ENCODE measurements at regions not wholly inside any gene's neighbourhood (a gene's known extent, or its start where the extent isn't known, plus 50 kb on each side); places are given as distances from the start of the nearest gene placed in this dataset.

GRCh38 chr13:111939666-111940278 lies 127.2 kb upstream of the SOX1 start:
- Histone ChIP-seq H3K27ac (no peak overlapping the region), H3K4me3 (no peak overlapping the region), H3K9me3 (no peaks in the 10 kb centered on the region), H3K27me3 (no peaks in the 10 kb centered on the region), H3K4me1 (no peaks in the 10 kb centered on the region), H3K36me3 (no peaks in the 10 kb centered on the region)
- DNase-seq (no peak), ATAC-seq (no peak)
- intact Hi-C loops (cut with DNase I) = no loop called here
- WGBS (ENCODE audit: insufficient coverage, low coverage, low lambda C conversion rate, missing lambda C conversion rate) = 18% methylated on average over 3 of the region's 3 CpGs
- no peak for TF ChIP-seq POLR2A (IDR thresholded peaks at IDR 0.05)
- TF ChIP-seq CTCF (IDR thresholded peaks at IDR 0.05) = no peak

DNA sequence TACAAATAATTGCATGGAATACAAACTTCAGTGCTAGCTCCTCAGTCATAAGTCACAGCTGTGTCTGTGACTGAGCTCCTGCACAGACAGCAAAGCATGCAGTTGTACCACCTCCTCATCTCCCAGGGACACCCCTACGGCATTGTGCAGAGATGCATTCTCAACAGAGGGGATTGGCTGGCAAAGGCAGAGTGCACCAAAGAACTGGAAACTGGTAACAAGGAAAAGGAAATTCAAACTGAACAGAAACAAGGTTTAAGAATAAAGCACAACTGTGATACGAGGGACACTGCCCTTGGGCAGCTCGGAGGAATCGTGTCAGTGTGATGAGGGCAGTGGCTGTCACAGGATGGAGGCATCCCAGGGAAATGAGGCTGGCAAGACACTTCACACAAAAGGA lies 126.1 kb upstream of the SOX1 start:
- Histone ChIP-seq H3K4me3 (no peak overlapping the region), H3K4me1 (no peaks in the 10 kb centered on the region), H3K27me3 (no peaks in the 10 kb centered on the region), H3K36me3 (no peaks in the 10 kb centered on the region), H3K27ac (no peak overlapping the region), H3K9me3 (no peaks in the 10 kb centered on the region)
- intact Hi-C loops (cut with DNase I) = no loop called here
- 48% methylated on average over 4 of the region's 4 CpGs for WGBS (ENCODE audit: insufficient coverage, low coverage, low lambda C conversion rate, missing lambda C conversion rate)
- DNase-seq = no peak
- no peak for TF ChIP-seq POLR2A (IDR thresholded peaks at IDR 0.05)
- no peak for TF ChIP-seq CTCF (IDR thresholded peaks at IDR 0.05)
- no peak for ATAC-seq

- intact Hi-C loops (cut with DNase I) = no loop called here
- no peak overlapping the region for H3K4me3 ChIP-seq
- TF ChIP-seq POLR2A (IDR thresholded peaks at IDR 0.05) = no peak
- H3K36me3 ChIP-seq = no peaks in the 10 kb centered on the region
- ATAC-seq (no peak), DNase-seq (no peak)
- 53% methylated on average over 8 of the region's 8 CpGs for WGBS (ENCODE audit: insufficient coverage, low coverage, low lambda C conversion rate, missing lambda C conversion rate)
- no peaks in the 10 kb centered on the region for H3K27me3 ChIP-seq
- no peak overlapping the region for H3K27ac ChIP-seq
- H3K4me1 ChIP-seq = no peaks in the 10 kb centered on the region
- H3K9me3 ChIP-seq = no peaks in the 10 kb centered on the region
Measured at GRCh38 chr13:111941845-111942447, 125.0 kb upstream of the SOX1 start.

DNA sequence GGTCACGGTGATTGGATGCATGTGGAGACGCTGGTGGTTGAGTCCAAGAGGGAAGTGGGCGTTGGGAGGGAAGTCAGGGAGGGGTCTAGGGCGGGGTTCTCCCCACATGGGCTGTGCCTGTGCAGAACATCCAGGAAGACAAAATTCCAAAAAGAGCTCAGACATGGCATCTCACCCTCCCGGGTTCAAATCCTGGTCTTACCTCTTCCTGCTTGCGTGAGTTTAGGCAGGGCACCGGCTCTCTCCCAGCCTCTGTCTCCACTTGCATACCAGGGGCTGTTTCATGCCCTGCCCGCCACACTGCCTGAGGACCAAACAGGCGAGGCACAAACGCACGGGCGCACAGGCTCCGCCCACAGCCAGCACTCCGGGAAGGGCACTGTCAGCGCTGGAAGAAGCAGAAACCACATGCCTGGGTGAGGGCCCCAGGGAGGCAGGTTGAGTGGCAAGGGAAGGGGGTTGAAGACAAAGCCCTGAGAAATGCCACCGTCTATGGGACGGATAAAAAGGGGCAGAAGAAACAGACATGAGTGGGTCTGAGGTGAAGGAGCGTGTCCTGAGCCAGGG lies 123.6 kb upstream of the SOX1 start:
- TF ChIP-seq CTCF (IDR thresholded peaks at IDR 0.05) = no peak
- no peak for TF ChIP-seq POLR2A (IDR thresholded peaks at IDR 0.05)
- Histone ChIP-seq H3K27me3 (no peaks in the 10 kb centered on the region), H3K36me3 (no peaks in the 10 kb centered on the region), H3K9me3 (no peaks in the 10 kb centered on the region), H3K4me3 (no peak overlapping the region), H3K27ac (no peak overlapping the region), H3K4me1 (no peaks in the 10 kb centered on the region)
- intact Hi-C loops (cut with DNase I) = no loop called here
- DNase-seq = no peak
- ATAC-seq = no peak
- WGBS (ENCODE audit: insufficient coverage, low coverage, low lambda C conversion rate, missing lambda C conversion rate) = 71% methylated on average over 12 of the region's 18 CpGs

- no peak overlapping the region for H3K27ac ChIP-seq
- intact Hi-C loops (cut with DNase I) = no loop called here
- no peaks in the 10 kb centered on the region for H3K9me3 ChIP-seq
- DNase-seq (no peak), ATAC-seq (peak in 1 of 4 donors; percentile 13)
- no peak for TF ChIP-seq CTCF (IDR thresholded peaks at IDR 0.05)
- no peak for TF ChIP-seq POLR2A (IDR thresholded peaks at IDR 0.05)
- H3K36me3 ChIP-seq = no peaks in the 10 kb centered on the region
- H3K27me3 ChIP-seq = no peaks in the 10 kb centered on the region
- H3K4me3 ChIP-seq = no peak overlapping the region
- WGBS (ENCODE audit: insufficient coverage, low coverage, low lambda C conversion rate, missing lambda C conversion rate) = no CpG with 5 or more reads among the region's 16 CpGs
- H3K4me1 ChIP-seq = no peaks in the 10 kb centered on the region
Measured at GRCh38 chr13:111944171-111944583, 122.8 kb upstream of the SOX1 start.
